IMR-90 (cell line): ENCODE measurements at regions not wholly inside any gene's neighbourhood (a gene's known extent, or its start where the extent isn't known, plus 50 kb on each side); places are given as distances from the start of the nearest gene placed in this dataset.

Experiments used
- CTCF ChIP-seq: conservative IDR thresholded peaks from 2 replicates; pipeline ENCODE4 v1.5.1; 2012; ENCODE audit warnings: mild to moderate bottlenecking, low read depth, low read length, improper control_type of control experiment
- MXI1 ChIP-seq: IDR thresholded peaks from 2 replicates; pipeline ENCODE4 v1.6.1; 2012; ENCODE audit warnings: low read depth, mild to moderate bottlenecking, low read length, moderate library complexity, borderline replicate concordance

GRCh38 chr20:18983796-18984195, 170.2 kb downstream of the SCP2D1 start:
- TF ChIP-seq CTCF (no peak), MXI1 (no peak)
